ENCODE measurements at regions not wholly inside any gene's neighbourhood (a gene's known extent, or its start where the extent isn't known, plus 50 kb on each side); places are given as distances from the start of the nearest gene placed in this dataset.

- intact Hi-C loops (cut with DNase I) = no loop called here
- TF ChIP-seq, protein P1, sequence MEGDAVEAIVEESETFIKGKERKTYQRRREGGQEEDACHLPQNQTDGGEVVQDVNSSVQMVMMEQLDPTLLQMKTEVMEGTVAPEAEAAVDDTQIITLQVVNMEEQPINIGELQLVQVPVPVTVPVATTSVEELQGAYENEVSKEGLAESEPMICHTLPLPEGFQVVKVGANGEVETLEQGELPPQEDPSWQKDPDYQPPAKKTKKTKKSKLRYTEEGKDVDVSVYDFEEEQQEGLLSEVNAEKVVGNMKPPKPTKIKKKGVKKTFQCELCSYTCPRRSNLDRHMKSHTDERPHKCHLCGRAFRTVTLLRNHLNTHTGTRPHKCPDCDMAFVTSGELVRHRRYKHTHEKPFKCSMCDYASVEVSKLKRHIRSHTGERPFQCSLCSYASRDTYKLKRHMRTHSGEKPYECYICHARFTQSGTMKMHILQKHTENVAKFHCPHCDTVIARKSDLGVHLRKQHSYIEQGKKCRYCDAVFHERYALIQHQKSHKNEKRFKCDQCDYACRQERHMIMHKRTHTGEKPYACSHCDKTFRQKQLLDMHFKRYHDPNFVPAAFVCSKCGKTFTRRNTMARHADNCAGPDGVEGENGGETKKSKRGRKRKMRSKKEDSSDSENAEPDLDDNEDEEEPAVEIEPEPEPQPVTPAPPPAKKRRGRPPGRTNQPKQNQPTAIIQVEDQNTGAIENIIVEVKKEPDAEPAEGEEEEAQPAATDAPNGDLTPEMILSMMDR (IDR thresholded peaks at IDR 0.05) = no peak
- no peaks in the 10 kb centered on the region for H3K36me3 ChIP-seq
These were observed 560.4 kb upstream of the MCTP2 start for GRCh38 chr15:93670931-93671330.

DNA sequence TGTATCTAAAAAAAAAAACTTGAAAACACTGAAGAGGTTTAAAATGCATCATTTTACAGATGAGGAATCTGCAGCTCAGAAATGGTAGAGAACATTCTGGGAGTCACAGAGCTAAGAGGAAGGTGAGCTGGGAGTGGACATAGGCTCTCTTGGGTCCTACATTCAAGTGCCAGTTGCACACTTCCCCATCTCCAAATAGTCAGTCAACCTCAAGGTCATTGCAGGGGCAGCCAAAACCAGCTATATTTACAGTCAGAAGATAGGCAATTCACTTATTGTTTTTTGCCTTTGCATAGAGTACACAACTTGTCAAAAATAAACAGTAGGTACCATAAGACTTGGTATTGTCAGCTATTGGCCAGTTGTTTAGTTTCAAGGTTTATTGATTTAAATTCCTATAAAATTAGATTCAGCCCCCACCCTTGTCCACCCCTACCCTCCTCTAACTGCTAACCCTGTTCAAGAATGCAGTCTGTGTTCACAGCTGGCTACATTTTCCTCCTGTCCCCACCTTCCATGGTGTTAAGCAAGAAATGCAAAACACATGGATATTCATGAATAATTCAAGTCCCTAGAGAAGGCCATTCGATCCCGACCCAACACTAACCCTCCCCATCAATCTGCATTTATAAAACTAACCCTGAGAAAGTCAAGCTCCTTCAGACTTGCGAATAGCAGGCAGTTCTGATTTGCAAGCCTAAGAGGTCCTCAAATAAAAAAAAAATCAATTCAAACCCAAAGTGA lies 567.0 kb upstream of the MCTP2 start:
- H3K9me3 ChIP-seq = no peaks in the 10 kb centered on the region
- no peaks in the 10 kb centered on the region for H3K36me3 ChIP-seq
- no peaks in the 10 kb centered on the region for H3K27me3 ChIP-seq
- DNase-seq = no peak
- no peak overlapping the region for H3K27ac ChIP-seq
- intact Hi-C loops (cut with DNase I) = no loop called here
- H3K4me3 ChIP-seq = no peak overlapping the region
- TF ChIP-seq, protein P1 (IDR thresholded peaks at IDR 0.05) = no peak
- no peak overlapping the region for H3K9ac ChIP-seq (ENCODE audit: low read depth in 2 of 2, low read length in 2 of 2)
- no peaks in the 10 kb centered on the region for H3K4me1 ChIP-seq

More at GRCh38 chr15:93670931-93671330, 560.4 kb upstream of the MCTP2 start:
- H3K27me3 ChIP-seq = no peaks in the 10 kb centered on the region
- H3K4me1 ChIP-seq = no peaks in the 10 kb centered on the region
- DNase-seq = no peak
- H3K4me3 ChIP-seq = no peak overlapping the region
- H3K9me3 ChIP-seq = no peaks in the 10 kb centered on the region
- no peak overlapping the region for H3K27ac ChIP-seq
- H3K9ac ChIP-seq (ENCODE audit: low read depth in 2 of 2, low read length in 2 of 2) = no peak overlapping the region

- Histone ChIP-seq H3K4me3 (no peak overlapping the region), H3K36me3 (no peaks in the 10 kb centered on the region), H3K9me3 (no peaks in the 10 kb centered on the region), H3K27ac (no peak overlapping the region), H3K27me3 (no peaks in the 10 kb centered on the region), H3K9ac (ENCODE audit: low read depth in 2 of 2, low read length in 2 of 2) (no peak overlapping the region), H3K4me1 (no peaks in the 10 kb centered on the region)
- intact Hi-C loops (cut with DNase I) = no loop called here
- DNase-seq = no peak
- TF ChIP-seq, protein P1 (IDR thresholded peaks at IDR 0.05) = no peak
These were observed 569.0 kb upstream of the MCTP2 start for GRCh38 chr15:93662162-93662885.

DNA sequence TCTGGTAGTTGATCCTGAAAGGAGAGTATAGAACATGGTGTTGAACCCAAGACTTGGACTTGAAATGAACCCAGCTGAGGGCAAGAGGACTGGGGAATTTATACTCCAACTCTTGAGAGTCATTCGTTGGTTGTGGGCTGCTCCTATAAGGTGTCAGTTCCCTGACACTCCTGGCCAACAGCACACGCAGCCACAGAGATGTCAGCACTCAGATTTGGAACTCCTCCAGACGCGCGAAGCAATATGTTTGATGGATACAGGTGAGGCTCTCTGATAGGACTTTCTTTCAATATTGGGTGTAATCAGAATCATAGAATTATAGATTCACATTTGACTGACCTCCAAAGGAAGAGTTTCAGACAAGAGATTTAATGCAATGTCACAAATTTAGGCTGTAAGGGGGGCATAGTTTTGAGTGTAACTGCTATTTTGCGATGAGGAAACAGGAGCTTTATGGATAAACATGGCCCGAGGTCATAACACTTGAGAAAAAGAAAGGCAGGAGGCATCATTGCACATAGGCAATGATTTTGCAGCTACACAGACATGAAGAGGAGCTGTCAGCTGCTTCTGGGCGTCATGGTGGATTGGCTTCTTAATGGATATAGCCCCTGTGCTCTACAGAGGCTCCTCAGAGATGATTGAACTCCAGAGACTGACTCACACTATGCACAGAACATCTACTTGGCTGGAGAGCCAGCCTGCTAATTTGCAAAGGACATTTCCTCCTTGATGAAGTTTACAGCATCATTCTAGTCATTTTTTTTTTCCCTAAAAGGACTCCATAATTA lies 569.2 kb upstream of the RGMA start:
- no peak overlapping the region for H3K4me3 ChIP-seq
- intact Hi-C loops (cut with DNase I) = no loop called here
- no peaks in the 10 kb centered on the region for H3K9me3 ChIP-seq
- DNase-seq = no peak
- no peak overlapping the region for H3K27ac ChIP-seq
- H3K4me1 ChIP-seq = no peaks in the 10 kb centered on the region
- TF ChIP-seq, protein P1 (IDR thresholded peaks at IDR 0.05) = no peak
- H3K27me3 ChIP-seq = no peaks in the 10 kb centered on the region
- no peak overlapping the region for H3K9ac ChIP-seq (ENCODE audit: low read depth in 2 of 2, low read length in 2 of 2)
- H3K36me3 ChIP-seq = no peaks in the 10 kb centered on the region

- H3K9me3 ChIP-seq = no peaks in the 10 kb centered on the region
- H3K27ac ChIP-seq = no peak overlapping the region
- H3K36me3 ChIP-seq = no peaks in the 10 kb centered on the region
- no peak overlapping the region for H3K4me3 ChIP-seq
- no peak overlapping the region for H3K9ac ChIP-seq (ENCODE audit: low read depth in 2 of 2, low read length in 2 of 2)
- no peaks in the 10 kb centered on the region for H3K27me3 ChIP-seq
- intact Hi-C loops (cut with DNase I) = no loop called here
- DNase-seq = no peak
- no peaks in the 10 kb centered on the region for H3K4me1 ChIP-seq
- TF ChIP-seq, protein P1 (IDR thresholded peaks at IDR 0.05) = no peak
These were observed 567.0 kb upstream of the RGMA start for GRCh38 chr15:93656041-93656440.
